VCaP (cell line): ENCODE measurements at regions not wholly inside any gene's neighbourhood (a gene's known extent, or its start where the extent isn't known, plus 50 kb on each side); places are given as distances from the start of the nearest gene placed in this dataset.
A peak's percentile ranks its signal among the peaks of the same experiment; 100 is the strongest.

Experiments used
- H3K27ac ChIP-seq: fragments of 450-650 bp; 2 replicates; pipeline ENCODE4 v1.5.1; 2017
- CTCF ChIP-seq: fragments of 450-650 bp; conservative IDR thresholded peaks from 2 replicates; pipeline ENCODE4 v1.5.1; 2017; ENCODE audit warnings: mild to moderate bottlenecking, moderate library complexity

DNA sequence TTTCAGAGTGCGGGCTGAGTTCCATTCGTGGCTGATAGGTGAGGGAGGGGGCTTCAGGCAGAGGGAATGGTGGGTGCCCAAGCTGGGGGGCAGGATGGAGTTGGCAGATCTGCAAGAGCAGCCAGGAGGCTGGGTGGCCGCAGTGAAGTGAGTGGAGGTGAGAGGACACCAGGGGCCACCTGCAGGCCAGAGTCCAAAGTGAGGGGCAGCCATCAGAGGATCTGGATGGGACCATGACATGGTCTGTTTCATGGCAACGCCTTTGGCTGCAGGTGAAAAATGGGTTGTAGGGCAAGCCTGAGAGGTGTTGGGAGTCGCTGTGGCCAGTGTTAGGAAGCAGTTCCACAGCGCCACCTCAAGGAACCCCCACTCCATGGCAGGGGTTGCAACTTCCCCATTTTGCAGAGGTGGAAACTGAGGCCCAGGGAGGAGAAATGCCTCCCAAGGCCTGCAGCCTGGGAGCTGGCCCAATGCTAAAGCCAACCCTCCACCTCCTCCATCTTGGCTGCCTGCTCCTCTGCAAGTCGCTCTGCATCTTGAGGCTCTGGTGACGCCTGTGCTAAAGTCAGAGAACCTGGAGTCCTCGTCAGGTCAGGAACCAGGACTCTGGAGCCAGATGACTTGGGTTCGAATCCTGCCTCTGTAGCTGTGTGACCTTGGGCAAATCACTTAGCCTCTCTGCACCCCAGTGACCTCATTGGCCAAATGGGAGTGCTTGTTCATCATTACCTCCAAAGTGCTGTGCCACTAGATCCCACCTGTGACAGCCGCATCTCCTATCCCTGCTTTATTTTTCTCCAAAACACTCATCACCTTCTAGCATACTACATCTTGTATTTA lies 153.8 kb downstream of the CEBPB start:
- no peak for TF ChIP-seq CTCF
- H3K27ac ChIP-seq, result no peak overlapping the region

DNA sequence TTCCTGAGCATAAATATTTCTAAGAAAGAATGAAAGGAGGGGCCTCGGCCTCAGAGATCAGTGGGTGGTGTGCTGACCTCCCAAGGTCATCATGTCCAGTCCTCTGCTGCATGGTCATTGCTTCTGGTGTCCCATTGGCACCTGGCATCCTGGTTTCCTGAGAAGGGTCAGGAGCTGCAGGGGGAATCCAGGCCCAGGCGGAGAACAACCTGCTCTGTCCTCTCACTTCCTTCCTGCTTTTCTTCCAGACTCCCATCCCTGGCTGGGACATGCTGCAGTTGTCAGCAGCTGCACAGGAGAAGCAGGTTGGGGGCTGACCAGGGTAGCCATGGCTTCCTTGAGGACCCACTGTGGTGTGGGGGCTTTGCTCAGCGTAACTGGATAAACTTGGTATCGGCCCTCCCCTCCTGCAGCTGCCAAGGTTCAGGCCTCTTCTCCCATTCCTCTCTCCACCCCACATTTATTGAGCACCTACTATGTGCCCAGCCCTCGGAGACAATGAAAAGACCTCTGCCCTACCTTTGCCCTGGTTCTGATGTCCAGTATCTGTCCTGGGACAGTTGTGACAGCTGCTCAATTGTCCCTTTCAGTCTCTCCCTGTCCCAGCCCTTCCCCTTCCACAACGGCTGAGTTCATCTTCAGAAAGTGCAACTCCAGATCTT lies 155.2 kb downstream of the CEBPB start:
- H3K27ac ChIP-seq, result peak overlapping the region; percentile 66
- TF ChIP-seq CTCF, result no peak

DNA sequence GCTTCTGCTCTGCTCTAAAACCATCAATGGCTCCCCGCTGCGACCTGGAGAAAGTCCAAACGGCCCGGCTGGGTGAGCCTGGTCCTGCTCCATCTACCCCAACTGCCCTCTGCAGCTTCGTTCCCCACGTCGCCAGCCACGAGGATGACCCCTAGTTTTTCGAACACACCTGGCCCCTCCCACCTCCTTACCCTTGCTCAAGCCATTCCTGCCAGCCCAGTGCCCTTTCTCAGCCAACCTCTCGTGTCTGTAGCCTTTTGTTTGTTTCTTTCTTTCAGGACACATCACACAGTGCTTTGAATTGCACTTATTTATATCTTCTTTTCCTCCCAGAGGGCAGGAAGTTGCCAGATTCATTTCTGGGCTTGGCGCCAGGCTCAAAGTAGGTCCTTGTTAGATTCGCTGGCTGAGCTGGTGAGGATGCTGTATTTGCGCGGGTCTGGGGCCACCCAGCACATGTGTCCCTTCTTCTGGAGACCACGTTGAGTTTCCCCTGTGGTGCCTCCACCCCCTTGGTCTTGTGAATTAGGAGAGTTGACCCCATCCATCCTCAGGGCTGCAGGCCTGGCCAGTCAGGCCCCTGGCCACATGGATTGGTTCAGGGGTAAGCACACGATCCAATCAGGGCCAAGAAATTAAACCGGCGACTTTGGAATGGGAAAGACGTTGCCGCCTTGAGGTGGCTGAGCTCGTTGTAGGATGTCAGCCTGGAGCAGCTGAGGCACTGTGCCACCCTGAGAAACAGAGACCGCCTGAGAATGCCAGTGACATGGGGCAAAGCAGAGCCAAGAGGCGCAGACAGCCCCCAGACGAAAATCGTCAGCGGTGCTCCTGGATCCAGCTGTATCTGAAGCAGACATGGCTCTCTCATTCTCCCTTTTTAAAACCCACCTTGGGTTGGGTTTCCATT lies 156.0 kb downstream of the CEBPB start:
- no peak for TF ChIP-seq CTCF

GRCh38 chr20:50347284-50348063 lies 156.8 kb downstream of the CEBPB start:
- no peak overlapping the region for H3K27ac ChIP-seq
- no peak for TF ChIP-seq CTCF

More for the DNA sequence above, 156.0 kb downstream of the CEBPB start:
- H3K27ac ChIP-seq, result peak overlapping the region; percentile 66

DNA sequence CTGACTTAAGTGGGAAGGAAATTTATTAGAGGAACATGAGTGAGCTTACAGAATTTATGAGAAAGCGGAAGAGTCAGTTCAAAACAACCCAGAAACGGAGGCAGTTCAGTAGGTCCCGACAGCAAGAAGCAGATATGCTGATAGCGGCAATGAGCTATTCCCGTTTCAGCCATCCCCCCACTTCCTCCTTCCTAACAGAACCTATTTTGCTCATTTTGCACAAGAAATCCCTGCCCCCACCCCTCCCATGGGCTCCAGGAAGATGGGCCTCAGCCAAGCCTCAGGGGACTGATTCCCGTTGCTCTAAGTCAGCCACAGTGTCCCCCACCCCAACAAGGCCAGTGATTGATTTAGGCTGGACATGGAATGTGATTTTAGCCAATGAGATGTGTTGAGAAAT lies 157.5 kb downstream of the CEBPB start:
- TF ChIP-seq CTCF, result no peak
- H3K27ac ChIP-seq, result no peak overlapping the region

- TF ChIP-seq CTCF, result no peak
- no peak overlapping the region for H3K27ac ChIP-seq
Observed at GRCh38 chr20:50350510-50351249, 159.5 kb upstream of the PTPN1 start.
